GM19438 (cell line): ENCODE measurements at regions not wholly inside any gene's neighbourhood (a gene's known extent, or its start where the extent isn't known, plus 50 kb on each side); places are given as distances from the start of the nearest gene placed in this dataset.

Experiments used
- ATAC-seq: cut with Tn5 transposase; IDR thresholded peaks from one replicate; pipeline ENCODE4 v1.9.1; 2021; ENCODE audit warnings: low read depth; ENCODE audit not compliant: unreplicated experiment

- no peak for ATAC-seq
Measured at GRCh38 chr2:59720296-59720866, 833.1 kb downstream of the BCL11A start.

GRCh38 chr2:59713577-59713976 lies 839.9 kb downstream of the BCL11A start:
- no peak for ATAC-seq

GRCh38 chr2:59711121-59711520 lies 842.3 kb downstream of the BCL11A start:
- no peak for ATAC-seq

GRCh38 chr2:59706729-59707128 lies 846.7 kb downstream of the BCL11A start:
- ATAC-seq = no peak

- ATAC-seq = no peak
Measured at GRCh38 chr2:59703796-59704195, 849.7 kb downstream of the BCL11A start.

- ATAC-seq = no peak
Measured at GRCh38 chr2:59702026-59702425, 851.4 kb downstream of the BCL11A start.

GRCh38 chr2:59701271-59701994 lies 852.0 kb downstream of the BCL11A start:
- no peak for ATAC-seq

GRCh38 chr2:59694176-59694575 lies 859.3 kb downstream of the BCL11A start:
- ATAC-seq = no peak

GRCh38 chr2:59693231-59693959 lies 860.1 kb downstream of the BCL11A start:
- no peak for ATAC-seq

- no peak for ATAC-seq
Measured at GRCh38 chr2:59691518-59692190, 861.8 kb downstream of the BCL11A start.

GRCh38 chr2:59690849-59691248 lies 862.6 kb downstream of the BCL11A start:
- ATAC-seq = no peak

- ATAC-seq = no peak
Measured at GRCh38 chr2:59684771-59685166, 868.7 kb downstream of the BCL11A start.

- ATAC-seq = no peak
Measured at GRCh38 chr2:59684116-59684770, 869.2 kb downstream of the BCL11A start.

GRCh38 chr2:59680863-59681262 lies 872.6 kb downstream of the BCL11A start:
- no peak for ATAC-seq

- ATAC-seq = no peak
Measured at GRCh38 chr2:59677158-59677557, 876.3 kb downstream of the BCL11A start.

- ATAC-seq = no peak
Measured at GRCh38 chr2:59674100-59674499, 879.4 kb downstream of the BCL11A start.

GRCh38 chr2:59665021-59665420 lies 888.4 kb downstream of the BCL11A start:
- no peak for ATAC-seq

GRCh38 chr2:59662127-59662861 lies 891.2 kb downstream of the BCL11A start:
- ATAC-seq = no peak

- no peak for ATAC-seq
Measured at GRCh38 chr2:59660262-59660661, 893.2 kb downstream of the BCL11A start.
